Activated naive CD8-positive, alpha-beta T cell treated with anti-CD3 and anti-CD28 coated beads, Interleukin-2, amount 50 U/mL, for 24 hours (primary cell): ENCODE measurements at regions not wholly inside any gene's neighbourhood (a gene's known extent, or its start where the extent isn't known, plus 50 kb on each side); places are given as distances from the start of the nearest gene placed in this dataset.
A peak's percentile ranks its signal among the peaks of the same experiment; 100 is the strongest.
"Not testable (repeated sequence)": the region's sequence is repeated elsewhere in the genome, so short reads cannot be mapped to it uniquely, and the experiment has no call there.

Source experiments
- ATAC-seq: fragments of 150-1000 bp; cut with Tn5 transposase; one replicate; pipeline ENCODE4 v1.10.0; 2021
- DNase-seq: peaks from one replicate; pipeline ENCODE4 v3.0.0; 2021
- H3K27ac Mint-ChIP-seq: one replicate; pipeline ENCODE4 v1.8.0; 2021; ENCODE audit warnings: mild to moderate bottlenecking, mixed read lengths
- H3K27me3 Mint-ChIP-seq: one replicate; pipeline ENCODE4 v1.8.0; 2021; ENCODE audit warnings: mixed read lengths
- H3K36me3 Mint-ChIP-seq: one replicate; pipeline ENCODE4 v1.8.0; 2021; ENCODE audit warnings: low read depth, mixed read lengths
- H3K4me1 Mint-ChIP-seq: one replicate; pipeline ENCODE4 v1.8.0; 2021; ENCODE audit warnings: mixed read lengths
- H3K4me3 Mint-ChIP-seq: one replicate; pipeline ENCODE4 v1.8.0; 2021; ENCODE audit warnings: mild to moderate bottlenecking, moderate library complexity, mixed read lengths
- H3K9me3 Mint-ChIP-seq: one replicate; pipeline ENCODE4 v1.8.0; 2021; ENCODE audit warnings: mixed read lengths

GRCh38 chr13:91233291-91233690, 114.2 kb upstream of the MIR17HG start:
- no peaks in the 10 kb centered on the region for H3K4me1 Mint-ChIP-seq
- no peak overlapping the region for H3K4me3 Mint-ChIP-seq
- H3K27me3 Mint-ChIP-seq: no peaks in the 10 kb centered on the region
- H3K9me3 Mint-ChIP-seq: no peaks in the 10 kb centered on the region
- DNase-seq (no peak), ATAC-seq (no peak)
- no peak overlapping the region for H3K27ac Mint-ChIP-seq
- H3K36me3 Mint-ChIP-seq: no peaks in the 10 kb centered on the region

DNA sequence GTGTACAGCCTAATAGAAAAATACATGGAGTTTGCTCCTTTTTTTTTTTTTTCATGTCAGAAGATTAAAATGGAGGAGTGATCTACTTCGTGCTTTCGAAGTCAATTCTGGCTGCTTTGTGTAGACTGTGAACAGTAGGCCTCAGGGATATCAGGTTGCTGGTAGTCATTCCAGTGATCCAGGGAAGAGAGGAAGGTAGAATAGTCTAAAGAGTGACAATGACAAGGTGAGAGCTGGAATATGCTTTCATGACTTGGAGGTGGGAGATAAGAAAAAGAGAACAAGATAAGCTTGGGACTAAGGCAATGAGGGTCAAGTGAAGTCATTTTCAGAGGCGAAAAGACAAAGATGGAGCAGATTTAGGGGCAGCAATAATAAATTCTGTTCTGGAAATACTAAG, 111.3 kb upstream of the MIR17HG start:
- no peak for ATAC-seq
- H3K4me3 Mint-ChIP-seq: no peak overlapping the region
- H3K36me3 Mint-ChIP-seq: no peaks in the 10 kb centered on the region
- H3K4me1 Mint-ChIP-seq: no peaks in the 10 kb centered on the region
- no peaks in the 10 kb centered on the region for H3K9me3 Mint-ChIP-seq
- H3K27me3 Mint-ChIP-seq: peaks cover 2% of the 10 kb centered on the region
- no peak for DNase-seq
- H3K27ac Mint-ChIP-seq: no peak overlapping the region

DNA sequence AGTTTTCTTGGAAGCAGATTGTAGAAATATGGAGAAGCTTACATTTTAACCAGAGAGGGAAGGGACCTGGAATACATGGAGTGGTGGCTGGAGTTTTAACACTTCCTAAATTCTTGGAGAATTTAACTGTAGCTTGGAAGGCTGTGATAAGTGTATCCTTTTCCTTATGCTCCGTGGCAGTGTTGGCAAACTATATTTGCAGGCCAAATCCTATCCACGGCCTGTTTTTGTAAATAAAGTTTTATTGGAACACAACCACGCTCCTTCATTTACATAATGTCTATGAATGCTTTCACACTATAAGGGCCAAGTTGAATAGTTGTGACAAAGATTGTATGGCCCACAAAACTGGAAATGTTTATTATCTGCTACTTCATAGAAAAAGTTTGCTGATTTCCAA, 110.6 kb upstream of the MIR17HG start:
- H3K4me3 Mint-ChIP-seq: no peak overlapping the region
- H3K27me3 Mint-ChIP-seq: peaks cover 2% of the 10 kb centered on the region
- H3K4me1 Mint-ChIP-seq: no peaks in the 10 kb centered on the region
- H3K9me3 Mint-ChIP-seq: no peaks in the 10 kb centered on the region
- no peaks in the 10 kb centered on the region for H3K36me3 Mint-ChIP-seq
- H3K27ac Mint-ChIP-seq: no peak overlapping the region
- no peak for ATAC-seq
- DNase-seq: no peak

- H3K4me3 Mint-ChIP-seq: no peak overlapping the region
- DNase-seq (no peak), ATAC-seq (no peak)
- H3K36me3 Mint-ChIP-seq: no peaks in the 10 kb centered on the region
- H3K27me3 Mint-ChIP-seq: peaks cover 2% of the 10 kb centered on the region
- H3K9me3 Mint-ChIP-seq: no peaks in the 10 kb centered on the region
- H3K4me1 Mint-ChIP-seq: no peaks in the 10 kb centered on the region
- H3K27ac Mint-ChIP-seq: no peak overlapping the region
These were observed 109.5 kb upstream of the MIR17HG start for GRCh38 chr13:91238036-91238435.

DNA sequence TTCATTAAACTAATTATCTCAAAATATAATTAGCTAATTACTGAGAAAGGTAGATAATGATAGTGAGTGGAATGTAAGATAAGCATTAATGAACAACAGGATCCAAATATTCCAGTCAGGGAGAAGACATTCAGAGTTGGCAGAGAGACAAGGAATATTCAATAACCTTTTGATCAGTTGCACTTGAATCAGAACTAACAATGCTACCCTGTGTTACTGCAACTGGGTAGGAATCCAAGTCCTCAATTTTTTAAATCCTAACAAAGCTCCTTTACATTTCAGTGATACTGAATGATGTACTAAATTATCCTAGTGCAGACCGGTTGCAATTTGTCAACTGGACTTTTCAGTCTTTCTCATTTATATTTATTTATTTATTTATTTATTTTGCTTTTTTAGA, 107.1 kb upstream of the MIR17HG start:
- H3K4me3 Mint-ChIP-seq: no peak overlapping the region
- no peak for ATAC-seq
- H3K9me3 Mint-ChIP-seq: no peaks in the 10 kb centered on the region
- peaks cover 2% of the 10 kb centered on the region for H3K27me3 Mint-ChIP-seq
- H3K4me1 Mint-ChIP-seq: no peaks in the 10 kb centered on the region
- no peak for DNase-seq
- no peak overlapping the region for H3K27ac Mint-ChIP-seq
- no peaks in the 10 kb centered on the region for H3K36me3 Mint-ChIP-seq

- ATAC-seq (no peak), DNase-seq (no peak)
- Mint-ChIP-seq H3K36me3 (no peaks in the 10 kb centered on the region), H3K27ac (no peak overlapping the region), H3K27me3 (peaks cover 2% of the 10 kb centered on the region), H3K4me1 (no peaks in the 10 kb centered on the region), H3K9me3 (no peaks in the 10 kb centered on the region), H3K4me3 (no peak overlapping the region)
These were observed 106.1 kb upstream of the MIR17HG start for GRCh38 chr13:91241221-91241933.

DNA sequence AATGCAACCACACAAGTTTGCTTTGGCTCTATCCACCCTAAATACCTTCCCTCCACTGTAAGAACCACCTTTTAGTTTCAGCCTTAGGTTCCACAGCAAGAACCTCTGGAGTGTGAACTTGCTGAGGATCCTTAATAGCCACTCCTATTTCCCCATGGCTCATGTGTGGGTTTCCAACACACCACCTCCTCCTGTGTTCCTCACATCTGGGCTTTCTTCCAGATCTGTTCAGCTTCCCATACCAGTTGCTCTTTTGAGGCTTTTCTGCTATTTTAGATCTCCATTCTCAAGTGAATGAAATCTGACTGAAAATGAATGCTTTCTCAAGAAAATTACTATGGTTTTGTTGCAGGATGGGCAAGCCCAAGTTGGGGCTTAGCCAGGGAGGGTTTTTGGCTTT, 104.8 kb upstream of the MIR17HG start:
- no peak for ATAC-seq
- H3K27me3 Mint-ChIP-seq: peaks cover 2% of the 10 kb centered on the region
- H3K36me3 Mint-ChIP-seq: no peaks in the 10 kb centered on the region
- no peak overlapping the region for H3K27ac Mint-ChIP-seq
- no peaks in the 10 kb centered on the region for H3K4me1 Mint-ChIP-seq
- DNase-seq: no peak
- H3K4me3 Mint-ChIP-seq: no peak overlapping the region
- no peaks in the 10 kb centered on the region for H3K9me3 Mint-ChIP-seq

GRCh38 chr13:91245288-91245687, 102.2 kb upstream of the MIR17HG start:
- Mint-ChIP-seq H3K9me3 (no peaks in the 10 kb centered on the region), H3K36me3 (no peaks in the 10 kb centered on the region), H3K27me3 (peaks cover 1% of the 10 kb centered on the region), H3K4me3 (no peak overlapping the region), H3K27ac (no peak overlapping the region), H3K4me1 (peaks cover 2% of the 10 kb centered on the region)
- ATAC-seq: peak; percentile 28
- DNase-seq: no peak

- no peak for ATAC-seq
- H3K4me1 Mint-ChIP-seq: peaks cover 2% of the 10 kb centered on the region
- H3K27me3 Mint-ChIP-seq: peaks cover 1% of the 10 kb centered on the region
- H3K9me3 Mint-ChIP-seq: no peaks in the 10 kb centered on the region
- no peak overlapping the region for H3K27ac Mint-ChIP-seq
- DNase-seq: no peak
- no peaks in the 10 kb centered on the region for H3K36me3 Mint-ChIP-seq
- no peak overlapping the region for H3K4me3 Mint-ChIP-seq
These were observed 99.7 kb upstream of the MIR17HG start for GRCh38 chr13:91247768-91248167.

- no peaks in the 10 kb centered on the region for H3K36me3 Mint-ChIP-seq
- no peak overlapping the region for H3K27ac Mint-ChIP-seq
- H3K27me3 Mint-ChIP-seq: peaks cover 1% of the 10 kb centered on the region
- H3K4me3 Mint-ChIP-seq: no peak overlapping the region
- H3K9me3 Mint-ChIP-seq: no peaks in the 10 kb centered on the region
- H3K4me1 Mint-ChIP-seq: peaks cover 2% of the 10 kb centered on the region
- ATAC-seq: no peak
- no peak for DNase-seq
These were observed 99.2 kb upstream of the MIR17HG start for GRCh38 chr13:91248249-91248648.

GRCh38 chr13:91249370-91249769, 98.1 kb upstream of the MIR17HG start:
- H3K4me1 Mint-ChIP-seq: peaks cover 2% of the 10 kb centered on the region
- no peaks in the 10 kb centered on the region for H3K36me3 Mint-ChIP-seq
- ATAC-seq (no peak), DNase-seq (no peak)
- no peaks in the 10 kb centered on the region for H3K9me3 Mint-ChIP-seq
- peaks cover 1% of the 10 kb centered on the region for H3K27me3 Mint-ChIP-seq
- no peak overlapping the region for H3K27ac Mint-ChIP-seq
- H3K4me3 Mint-ChIP-seq: no peak overlapping the region

DNA sequence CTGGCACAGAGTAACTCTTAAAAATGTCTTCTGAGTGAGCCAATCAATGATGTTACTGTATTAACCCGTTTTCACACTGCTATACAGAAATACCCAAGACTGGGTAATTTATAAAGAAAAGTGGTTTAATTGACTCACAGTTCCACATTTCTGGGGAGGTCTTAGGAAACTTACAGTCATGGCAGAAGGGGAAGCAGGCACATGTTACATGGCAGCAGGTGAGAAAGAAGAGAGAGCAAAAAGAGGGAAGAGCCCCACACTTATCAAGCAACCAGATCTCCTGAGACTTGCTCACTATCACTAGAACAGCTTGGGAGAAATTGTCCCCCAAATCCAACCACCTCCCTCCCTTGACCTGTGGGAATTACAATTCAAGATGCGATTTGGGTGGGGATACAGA, 97.6 kb upstream of the MIR17HG start:
- DNase-seq (no peak), ATAC-seq (no peak)
- Mint-ChIP-seq H3K36me3 (no peaks in the 10 kb centered on the region), H3K4me1 (peaks cover 2% of the 10 kb centered on the region), H3K9me3 (no peaks in the 10 kb centered on the region), H3K27me3 (peaks cover 1% of the 10 kb centered on the region), H3K4me3 (no peak overlapping the region), H3K27ac (no peak overlapping the region)

DNA sequence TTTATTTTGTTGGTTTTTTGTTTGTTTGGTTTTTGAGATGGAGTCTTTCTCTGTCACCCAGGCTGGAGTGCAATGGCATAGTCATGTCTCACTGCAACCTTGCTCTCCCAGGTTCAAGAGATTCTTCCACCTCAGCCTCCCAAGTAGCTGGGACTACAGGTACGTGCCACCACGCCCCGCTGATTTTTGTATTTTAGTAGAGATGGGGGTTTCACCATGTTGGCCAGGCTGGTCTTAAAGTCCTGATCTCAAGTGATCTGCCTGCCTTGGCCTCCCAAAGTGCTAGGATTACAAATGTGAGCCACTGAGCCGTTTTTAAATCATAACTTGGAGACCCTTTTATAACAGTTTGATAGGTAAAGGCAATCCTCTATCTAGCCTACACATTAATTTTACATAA, 95.9 kb upstream of the MIR17HG start:
- ATAC-seq, H3K27ac Mint-ChIP-seq, H3K4me3 Mint-ChIP-seq, H3K4me1 Mint-ChIP-seq, DNase-seq, H3K9me3 Mint-ChIP-seq, H3K36me3 Mint-ChIP-seq, H3K27me3 Mint-ChIP-seq: not testable (repeated sequence)

DNA sequence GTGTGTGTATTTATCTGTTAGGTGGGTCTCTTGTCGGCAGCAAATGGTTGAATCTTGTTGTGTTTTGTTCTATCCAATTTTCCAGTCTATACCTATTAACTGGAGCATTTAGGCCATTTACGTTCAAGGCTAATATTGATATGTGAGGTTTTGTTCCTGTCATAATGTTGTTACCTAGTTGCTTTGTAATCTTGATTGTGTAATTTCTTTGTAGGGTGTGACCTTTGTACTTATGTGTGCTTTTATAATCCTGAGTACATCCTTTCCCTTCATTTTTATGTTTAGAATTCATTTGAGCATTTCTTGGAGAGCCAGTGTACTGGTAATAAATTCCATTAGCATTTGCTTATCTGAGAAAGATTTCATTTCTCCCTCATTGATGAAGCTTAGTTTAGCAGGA, 83.0 kb upstream of the MIR17HG start:
- Mint-ChIP-seq H3K4me3 (no peak overlapping the region), H3K4me1 (no peaks in the 10 kb centered on the region), H3K27ac (no peak overlapping the region), H3K36me3 (no peaks in the 10 kb centered on the region), H3K9me3 (peaks cover 10% of the 10 kb centered on the region), H3K27me3 (peaks cover 3% of the 10 kb centered on the region)
- DNase-seq (no peak), ATAC-seq (no peak)

GRCh38 chr13:91269237-91269636, 78.2 kb upstream of the MIR17HG start:
- Mint-ChIP-seq H3K9me3 (peaks cover 10% of the 10 kb centered on the region), H3K4me3 (no peak overlapping the region), H3K36me3 (no peaks in the 10 kb centered on the region), H3K4me1 (no peaks in the 10 kb centered on the region), H3K27ac (no peak overlapping the region), H3K27me3 (peaks cover 3% of the 10 kb centered on the region)
- no peak for DNase-seq
- no peak for ATAC-seq

- Mint-ChIP-seq H3K4me3 (no peak overlapping the region), H3K27me3 (peaks cover 3% of the 10 kb centered on the region), H3K36me3 (no peaks in the 10 kb centered on the region), H3K4me1 (no peaks in the 10 kb centered on the region), H3K9me3 (peaks cover 8% of the 10 kb centered on the region), H3K27ac (no peak overlapping the region)
- DNase-seq: no peak
- no peak for ATAC-seq
These were observed 77.5 kb upstream of the MIR17HG start for GRCh38 chr13:91270031-91270430.
